IMR-90 (cell line): ENCODE measurements at regions not wholly inside any gene's neighbourhood (a gene's known extent, or its start where the extent isn't known, plus 50 kb on each side); places are given as distances from the start of the nearest gene placed in this dataset.

ENCODE experiments used
- ATAC-seq: fragments of 200-7000 bp; cut with Tn5 transposase; 2 replicates; pipeline ENCODE4 v1.9.1; 2020; ENCODE audit warnings: low read depth, mild to moderate bottlenecking, moderate library complexity
- BruUV-seq: library from RNA; stranded (reverse); fragments of 400-500 nt; replicated peaks from 2 replicates; lab custom pipeline; 2021; lab: Mats Ljungman, UMichigan
- CTCF ChIA-PET: fragments of 300-600 bp; formaldehyde crosslinking; extraction: SDS; loops from one replicate; lab custom pipeline; 2021; ENCODE audit warnings: antibody characterized with exemption; lab: Yijun Ruan, JAX
- POLR2A ChIA-PET: fragments of 300-600 bp; sonication (Branson Sonifier 250); formaldehyde crosslinking; loops from one replicate; lab custom pipeline; 2022; ENCODE audit warnings: antibody characterized with exemption; ENCODE audit not compliant: unreplicated experiment; lab: Charles Lee
- DNase-seq: peaks from one replicate; pipeline ENCODE4 v3.0.0; 2013
- H2AFZ ChIP-seq: replicated peaks from 2 replicates; pipeline ENCODE3; 2013; ENCODE audit warnings: low read length, mild to moderate bottlenecking; ENCODE audit not compliant: poor library complexity
- H2AK5ac ChIP-seq: 2 replicates; pipeline ENCODE4 v1.6.1; 2013; ENCODE audit warnings: low read depth, low read length, inconsistent platforms
- H2AK9ac ChIP-seq: replicated peaks from 2 replicates; pipeline ENCODE3; 2013; ENCODE audit warnings: mild to moderate bottlenecking, low read depth, low read length, moderate library complexity; ENCODE audit not compliant: poor library complexity
- H2BK120ac ChIP-seq: 2 replicates; pipeline ENCODE4 v1.6.1; 2013; ENCODE audit warnings: low read depth, low read length, inconsistent platforms
- H2BK15ac ChIP-seq: 3 replicates; pipeline ENCODE4 v1.6.1; 2013; ENCODE audit warnings: low read depth, low read length, inconsistent platforms
- H2BK20ac ChIP-seq: 2 replicates; pipeline ENCODE4 v1.6.1; 2013; ENCODE audit warnings: low read depth, mild to moderate bottlenecking, inconsistent platforms, low read length, moderate library complexity
- H2BK5ac ChIP-seq: 2 replicates; pipeline ENCODE4 v1.6.1; 2013; ENCODE audit warnings: mild to moderate bottlenecking, low read depth, low read length, inconsistent platforms; ENCODE audit not compliant: poor library complexity, severe bottlenecking
- H3K14ac ChIP-seq: replicated peaks from 2 replicates; pipeline ENCODE4 v1.6.1; 2013; ENCODE audit warnings: low read depth, low read length, inconsistent platforms
- H3K18ac ChIP-seq: 2 replicates; pipeline ENCODE4 v1.6.1; 2013; ENCODE audit warnings: low read depth, low read length, control low read depth
- H3K23ac ChIP-seq: 2 replicates; pipeline ENCODE4 v1.6.1; 2013; ENCODE audit warnings: low read depth, low read length, inconsistent platforms
- H3K27ac ChIP-seq: 2 replicates; pipeline ENCODE4 v1.5.1; 2013; ENCODE audit warnings: mild to moderate bottlenecking, control low read depth, low read length; ENCODE audit not compliant: insufficient read depth
- H3K27me3 ChIP-seq: 2 replicates; pipeline ENCODE4 v1.6.1; 2013; ENCODE audit warnings: low read length; ENCODE audit not compliant: control insufficient read depth, insufficient read depth
- H3K36me3 ChIP-seq: 2 replicates; pipeline ENCODE4 v1.6.1; 2013; ENCODE audit warnings: low read length, mixed read lengths; ENCODE audit not compliant: control insufficient read depth, insufficient read depth
- H3K4ac ChIP-seq: 2 replicates; pipeline ENCODE4 v1.6.1; 2013; ENCODE audit warnings: low read depth, low read length, inconsistent platforms
- H3K4me1 ChIP-seq: 2 replicates; pipeline ENCODE4 v1.6.1; 2013; ENCODE audit warnings: low read length, mixed read lengths; ENCODE audit not compliant: control insufficient read depth, insufficient read depth
- H3K4me2 ChIP-seq: 2 replicates; pipeline ENCODE4 v1.6.1; 2013; ENCODE audit warnings: low read depth, mild to moderate bottlenecking, control low read depth, low read length, moderate library complexity
- H3K4me3 ChIP-seq: 2 replicates; pipeline ENCODE4 v1.5.1; 2013; ENCODE audit warnings: low read depth, mild to moderate bottlenecking, control low read depth, low read length, moderate library complexity; ENCODE audit not compliant: insufficient read depth
- H3K56ac ChIP-seq: 2 replicates; pipeline ENCODE4 v1.6.1; 2013; ENCODE audit warnings: low read length, inconsistent platforms; ENCODE audit not compliant: insufficient read depth; ENCODE audit errors: extremely low read depth
- H3K79me1 ChIP-seq, 2 experiments: 2 replicates each; pipeline ENCODE4 v1.6.1; 2013; ENCODE audit warnings: low read length in 2 of 2, inconsistent platforms in 1 of 2, low read depth in 1 of 2
- H3K9ac ChIP-seq: 2 replicates; pipeline ENCODE4 v1.6.1; 2013; ENCODE audit warnings: low read depth, low read length, control low read depth
- H3K9me1 ChIP-seq: 2 replicates; pipeline ENCODE4 v1.6.1; 2013; ENCODE audit warnings: low read length, inconsistent platforms; ENCODE audit not compliant: insufficient read depth
- H3K9me3 ChIP-seq: 2 replicates; pipeline ENCODE4 v1.6.1; 2013; ENCODE audit warnings: low read length; ENCODE audit not compliant: control insufficient read depth, insufficient read depth
- H4K20me1 ChIP-seq: 2 replicates; pipeline ENCODE4 v1.6.1; 2013; ENCODE audit warnings: low read length, inconsistent platforms; ENCODE audit not compliant: insufficient read depth
- H4K5ac ChIP-seq: 2 replicates; pipeline ENCODE4 v1.6.1; 2013; ENCODE audit warnings: mild to moderate bottlenecking, low read depth, low read length, control low read depth
- H4K8ac ChIP-seq, 2 experiments: 2 replicates each; pipeline ENCODE4 v1.6.1; 2013; ENCODE audit warnings: low read depth in 2 of 2, low read length in 2 of 2, control low read depth in 1 of 2, inconsistent platforms in 1 of 2
- H4K91ac ChIP-seq: 2 replicates; pipeline ENCODE4 v1.6.1; 2013; ENCODE audit warnings: low read depth, low read length, inconsistent platforms; ENCODE audit not compliant: insufficient read depth
- MAFK ChIP-seq: IDR thresholded peaks from 2 replicates; pipeline ENCODE4 v1.6.1; 2012; ENCODE audit warnings: low read depth, low read length, improper control_type of control experiment
- MAZ ChIP-seq: IDR thresholded peaks from 2 replicates; pipeline ENCODE4 v1.6.1; 2012; ENCODE audit warnings: low read depth, mild to moderate bottlenecking, low read length, improper control_type of control experiment, moderate library complexity, borderline replicate concordance
- POLR2A ChIP-seq: IDR thresholded peaks from 2 replicates; pipeline ENCODE4 v1.6.1; 2012; ENCODE audit warnings: mild to moderate bottlenecking, low read depth, low read length
- RFX5 ChIP-seq: IDR thresholded peaks from 2 replicates; pipeline ENCODE4 v1.8.0; 2012; ENCODE audit warnings: low read depth, mild to moderate bottlenecking, low read length, moderate library complexity
- WGBS, 2 experiments: methylation state at CpG; one replicate each; pipeline versions ENCODE4 v1.1.5 to v1.1.7; 2013; ENCODE audit warnings: missing lambda C conversion rate in 2 of 2; ENCODE audit not compliant: insufficient read length in 1 of 2; ENCODE audit errors: extremely low coverage in 2 of 2; 5-methylcytosine and 5-hydroxymethylcytosine counted together
- dilution Hi-C: fragments of 300-500 bp; cut with HindIII; formaldehyde crosslinking; loops from one replicate; pipeline ENCODE4 v1.14.3; 2018; ENCODE audit warnings: low sequenced_read_pairs; ENCODE audit not compliant: unreplicated experiment
- in situ Hi-C: fragments of 300-500 bp; cut with MboI; formaldehyde crosslinking; loops from 3 replicates; pipeline ENCODE4 v1.14.3; 2019; ENCODE audit warnings: low sequenced_read_pairs, inconsistent platforms, mixed read lengths
- intact Hi-C: fragments of 100-400 bp; cut with micrococcal nuclease; formaldehyde crosslinking; loops from 2 replicates; pipeline ENCODE4 v1.10.0; 2022
- TF ChIP-seq, protein P1 (sequence below): conservative IDR thresholded peaks from 2 replicates; pipeline ENCODE4 v1.5.1; 2012; ENCODE audit warnings: mild to moderate bottlenecking, low read depth, low read length, improper control_type of control experiment
- TF ChIP-seq, protein P2 (sequence below): fragments of 150-350 bp; IDR thresholded peaks from 2 replicates; pipeline ENCODE4 v1.6.1; 2017; ENCODE audit warnings: mild to moderate bottlenecking, antibody characterized with exemption, low read length, low read depth

DNA sequence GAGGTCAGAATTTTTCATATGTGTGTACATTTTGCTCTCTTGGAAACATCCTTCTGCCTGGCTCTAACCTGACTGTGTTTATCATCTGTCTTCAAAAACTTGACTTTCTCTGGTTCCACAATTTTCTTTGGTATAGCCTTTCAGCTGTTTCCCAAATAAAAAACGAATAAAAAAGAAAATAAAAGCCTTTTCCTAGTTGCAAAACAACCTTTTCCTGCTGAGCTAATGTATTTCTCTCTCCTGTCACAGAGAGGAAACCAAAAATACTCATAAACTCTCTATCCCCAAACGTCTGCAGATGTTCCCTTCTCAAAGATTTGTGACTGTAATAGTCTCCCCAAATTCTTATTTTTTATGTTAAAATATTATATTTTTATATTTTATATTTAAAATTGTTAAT is 505.3 kb upstream of the SLC39A10 start:
- no peak overlapping the region for H3K4ac ChIP-seq
- dilution Hi-C loops (no loop called here), intact Hi-C loops (no loop called here), in situ Hi-C loops (no loop called here)
- H3K23ac ChIP-seq: no peak overlapping the region
- no peak overlapping the region for H3K4me3 ChIP-seq
- no peak overlapping the region for H2BK20ac ChIP-seq
- TF ChIP-seq, protein P1, sequence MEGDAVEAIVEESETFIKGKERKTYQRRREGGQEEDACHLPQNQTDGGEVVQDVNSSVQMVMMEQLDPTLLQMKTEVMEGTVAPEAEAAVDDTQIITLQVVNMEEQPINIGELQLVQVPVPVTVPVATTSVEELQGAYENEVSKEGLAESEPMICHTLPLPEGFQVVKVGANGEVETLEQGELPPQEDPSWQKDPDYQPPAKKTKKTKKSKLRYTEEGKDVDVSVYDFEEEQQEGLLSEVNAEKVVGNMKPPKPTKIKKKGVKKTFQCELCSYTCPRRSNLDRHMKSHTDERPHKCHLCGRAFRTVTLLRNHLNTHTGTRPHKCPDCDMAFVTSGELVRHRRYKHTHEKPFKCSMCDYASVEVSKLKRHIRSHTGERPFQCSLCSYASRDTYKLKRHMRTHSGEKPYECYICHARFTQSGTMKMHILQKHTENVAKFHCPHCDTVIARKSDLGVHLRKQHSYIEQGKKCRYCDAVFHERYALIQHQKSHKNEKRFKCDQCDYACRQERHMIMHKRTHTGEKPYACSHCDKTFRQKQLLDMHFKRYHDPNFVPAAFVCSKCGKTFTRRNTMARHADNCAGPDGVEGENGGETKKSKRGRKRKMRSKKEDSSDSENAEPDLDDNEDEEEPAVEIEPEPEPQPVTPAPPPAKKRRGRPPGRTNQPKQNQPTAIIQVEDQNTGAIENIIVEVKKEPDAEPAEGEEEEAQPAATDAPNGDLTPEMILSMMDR: no peak
- TF ChIP-seq POLR2A (no peak), MAFK (no peak), MAZ (no peak), RFX5 (no peak)
- TF ChIP-seq, protein P2, sequence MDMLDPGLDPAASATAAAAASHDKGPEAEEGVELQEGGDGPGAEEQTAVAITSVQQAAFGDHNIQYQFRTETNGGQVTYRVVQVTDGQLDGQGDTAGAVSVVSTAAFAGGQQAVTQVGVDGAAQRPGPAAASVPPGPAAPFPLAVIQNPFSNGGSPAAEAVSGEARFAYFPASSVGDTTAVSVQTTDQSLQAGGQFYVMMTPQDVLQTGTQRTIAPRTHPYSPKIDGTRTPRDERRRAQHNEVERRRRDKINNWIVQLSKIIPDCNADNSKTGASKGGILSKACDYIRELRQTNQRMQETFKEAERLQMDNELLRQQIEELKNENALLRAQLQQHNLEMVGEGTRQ: no peak
- ChIA-PET CTCF (no interaction called here), POLR2A (no interaction called here)
- no peak overlapping the region for H2AK9ac ChIP-seq
- H3K9me3 ChIP-seq: no peaks in the 10 kb centered on the region
- no TSS peak for BruUV-seq
- H3K56ac ChIP-seq: no peak overlapping the region
- H3K14ac ChIP-seq: no peak overlapping the region
- no peak overlapping the region for H3K4me2 ChIP-seq
- H3K27me3 ChIP-seq: no peaks in the 10 kb centered on the region
- no peak overlapping the region for H2BK15ac ChIP-seq
- H3K18ac ChIP-seq: no peak overlapping the region
- no peaks in the 10 kb centered on the region for H3K79me1 ChIP-seq
- H4K91ac ChIP-seq: no peak overlapping the region
- H2AFZ ChIP-seq: no peak overlapping the region
- H3K36me3 ChIP-seq: no peaks in the 10 kb centered on the region
- DNase-seq (no peak), ATAC-seq (no peak)
- no peak overlapping the region for H2BK120ac ChIP-seq
- H3K9ac ChIP-seq: no peak overlapping the region
- WGBS, 2 experiments: 0% methylated on average over 1 of the region's 2 CpGs; no CpG with 5 or more reads in 1 of the 2 experiments
- no peaks in the 10 kb centered on the region for H3K4me1 ChIP-seq
- H4K5ac ChIP-seq: no peak overlapping the region
- no peak overlapping the region for H2BK5ac ChIP-seq
- no peaks in the 10 kb centered on the region for H3K9me1 ChIP-seq
- H4K20me1 ChIP-seq: no peaks in the 10 kb centered on the region
- H4K8ac ChIP-seq: no peak overlapping the region
- H3K27ac ChIP-seq: no peak overlapping the region
- H2AK5ac ChIP-seq: no peak overlapping the region
